Endometrium (tissue), 2 donors: ENCODE measurements at regions not wholly inside any gene's neighbourhood (a gene's known extent, or its start where the extent isn't known, plus 50 kb on each side); places are given as distances from the start of the nearest gene placed in this dataset.
"Not testable (repeated sequence)": the region's sequence is repeated elsewhere in the genome, so short reads cannot be mapped to it uniquely, and the experiment has no call there.

Experiments
- FAIRE-seq: peaks from 2 replicates; lab custom pipeline; 2012; peaks lifted over from hg19 to GRCh38; lab: Jason Lieb, UNC
- donor health status: control.
- donor health status: control.

DNA sequence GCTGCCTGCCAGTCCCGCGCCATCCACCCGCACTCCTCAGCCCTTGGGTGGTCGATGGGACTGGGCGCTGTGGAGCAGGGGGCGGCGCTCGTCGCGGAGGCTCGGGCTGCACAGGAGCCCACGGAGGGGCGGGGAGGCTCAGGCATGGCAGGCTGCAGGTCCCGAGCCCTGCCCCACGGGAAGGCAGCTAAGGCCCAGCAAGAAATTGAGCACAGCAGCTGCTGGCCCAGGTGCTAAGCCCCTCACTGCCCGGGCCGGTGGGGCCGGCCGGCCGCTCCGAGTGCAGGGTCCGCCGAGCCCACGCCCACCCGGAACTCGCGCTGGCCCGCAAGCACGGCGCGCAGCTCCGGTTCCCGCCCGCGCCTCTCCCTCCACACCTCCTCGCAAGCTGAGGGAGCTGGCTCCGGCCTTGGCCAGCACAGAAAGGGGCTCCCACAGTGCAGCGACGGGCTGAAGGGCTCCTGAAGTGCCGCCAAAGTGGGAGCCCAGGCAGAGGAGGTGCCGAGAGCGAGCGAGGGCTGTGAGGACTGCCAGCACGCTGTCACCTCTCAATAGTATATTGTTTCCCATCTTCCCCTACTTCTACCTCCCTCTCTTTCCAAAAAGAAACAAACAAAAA, 219.6 kb downstream of the BAMBI start:
- FAIRE-seq: not testable (repeated sequence)

DNA sequence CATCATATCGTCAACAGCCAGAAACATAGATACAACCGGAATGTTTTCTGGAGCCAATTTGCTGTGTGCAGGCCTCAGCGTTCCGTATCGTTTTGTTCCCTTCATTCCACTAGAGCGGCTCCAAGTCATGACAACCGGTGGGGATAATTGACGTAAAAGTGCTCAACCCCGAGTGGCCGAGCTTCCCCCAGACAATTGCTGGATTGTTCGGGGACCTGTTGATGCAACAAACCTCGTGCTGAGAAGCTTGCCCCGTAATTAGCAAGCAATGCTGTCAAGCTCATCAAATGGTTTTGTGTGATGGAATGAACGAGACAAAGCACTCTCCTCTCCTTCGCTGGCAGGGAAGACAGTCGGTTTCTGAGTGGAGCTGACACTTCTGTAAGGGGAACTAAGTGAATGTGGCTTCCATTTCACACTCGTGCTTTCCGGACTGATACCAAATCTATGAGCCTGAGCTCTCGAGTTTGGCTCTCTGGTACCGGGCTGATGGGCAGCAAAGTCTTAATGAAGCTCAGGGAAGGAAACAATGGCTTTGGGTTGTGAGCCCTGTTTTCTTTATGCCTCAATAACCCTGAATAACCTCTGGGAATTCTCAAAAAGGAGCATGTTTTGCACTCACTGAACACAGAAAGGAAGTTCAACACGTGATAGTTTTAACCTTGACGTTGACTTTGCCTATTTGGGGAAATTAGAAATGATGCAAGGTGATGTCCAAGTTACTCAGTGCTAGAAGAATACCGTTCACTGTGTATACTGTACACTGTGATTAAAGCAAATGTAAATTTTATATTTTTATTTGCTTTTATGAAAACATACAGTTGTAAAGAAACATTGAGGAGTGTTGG, 220.5 kb downstream of the BAMBI start:
- FAIRE-seq: no peak

- no peak for FAIRE-seq
Observed at GRCh38 chr10:28902215-28902614, 224.9 kb downstream of the BAMBI start.

- FAIRE-seq: no peak
Observed at GRCh38 chr10:28903063-28903462, 225.7 kb downstream of the BAMBI start.

DNA sequence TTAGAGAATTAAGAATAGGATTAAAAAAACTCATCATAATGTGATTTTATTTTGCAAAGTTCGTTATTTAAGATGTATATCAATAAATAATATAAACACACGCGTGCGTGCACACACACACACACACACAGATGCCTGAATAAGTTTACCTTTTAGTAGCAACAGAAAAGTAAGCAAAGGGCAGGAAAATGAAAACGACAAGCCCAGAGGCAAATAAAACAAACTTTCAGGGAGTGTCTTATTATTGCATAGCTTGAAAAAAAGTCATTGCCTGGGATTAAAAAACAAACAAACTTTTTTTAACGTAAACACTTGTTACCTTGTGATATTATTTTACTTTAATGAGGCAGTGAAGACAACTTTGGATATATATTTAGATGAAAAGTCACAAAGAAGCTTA, 226.4 kb downstream of the BAMBI start:
- FAIRE-seq: no peak

DNA sequence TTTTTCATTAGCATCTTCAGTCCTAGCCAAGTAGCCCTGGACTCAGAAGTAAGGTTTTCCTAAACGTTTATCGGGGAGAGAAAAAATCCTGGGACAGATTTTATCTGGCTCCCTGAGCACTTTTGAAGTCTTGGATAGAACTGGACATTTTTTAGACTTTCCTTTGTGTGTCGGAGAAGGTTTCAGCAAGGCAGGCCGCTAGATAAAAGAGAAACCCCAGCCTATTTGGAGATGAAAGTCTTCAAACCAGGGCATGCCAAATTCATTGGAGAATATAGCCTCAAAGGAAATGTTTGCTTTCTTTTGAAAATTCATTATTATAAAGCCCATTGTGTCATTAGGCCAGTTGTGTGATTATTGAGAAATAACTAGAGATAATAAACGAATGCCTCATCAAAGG, 228.1 kb downstream of the BAMBI start:
- no peak for FAIRE-seq

GRCh38 chr10:28906011-28906411, 228.7 kb downstream of the BAMBI start:
- FAIRE-seq: no peak

DNA sequence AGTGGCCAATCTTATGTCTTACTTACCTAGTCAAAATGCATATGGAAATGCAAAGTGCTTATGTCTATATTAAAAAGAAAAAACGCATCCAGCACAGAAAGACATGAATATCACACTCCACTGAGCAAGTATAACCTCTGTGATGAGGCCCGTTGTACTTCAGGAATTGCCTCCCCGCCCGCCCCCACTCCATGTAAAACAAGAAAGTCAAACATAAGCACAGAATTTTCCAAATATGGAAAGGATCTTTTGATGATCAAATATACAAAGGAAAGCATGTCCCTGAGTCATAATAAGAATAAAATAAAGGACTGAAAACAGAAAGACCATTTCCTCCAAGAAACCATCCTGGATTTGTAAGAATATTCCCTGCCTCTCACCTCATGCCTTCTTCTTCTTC, 229.1 kb downstream of the BAMBI start:
- no peak for FAIRE-seq

DNA sequence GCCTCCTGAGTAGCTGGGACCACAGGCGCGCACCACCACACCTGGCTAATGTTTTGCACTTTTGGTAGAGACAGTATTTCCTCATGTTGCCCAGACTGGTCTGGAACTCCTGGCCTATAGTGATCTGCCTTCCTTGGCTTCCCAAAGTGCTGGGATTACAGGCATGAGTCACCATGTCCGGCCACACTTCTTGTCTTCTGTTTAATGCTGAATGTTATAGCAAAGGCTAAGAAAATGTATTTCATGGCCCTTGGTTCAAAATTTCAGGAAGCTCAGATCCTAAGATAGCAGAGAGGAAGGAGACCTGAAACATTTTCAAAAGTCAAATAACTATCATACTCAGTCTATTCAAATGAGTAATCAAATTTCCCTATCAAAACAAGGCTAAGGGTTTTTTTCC, 229.6 kb downstream of the BAMBI start:
- FAIRE-seq: no peak

DNA sequence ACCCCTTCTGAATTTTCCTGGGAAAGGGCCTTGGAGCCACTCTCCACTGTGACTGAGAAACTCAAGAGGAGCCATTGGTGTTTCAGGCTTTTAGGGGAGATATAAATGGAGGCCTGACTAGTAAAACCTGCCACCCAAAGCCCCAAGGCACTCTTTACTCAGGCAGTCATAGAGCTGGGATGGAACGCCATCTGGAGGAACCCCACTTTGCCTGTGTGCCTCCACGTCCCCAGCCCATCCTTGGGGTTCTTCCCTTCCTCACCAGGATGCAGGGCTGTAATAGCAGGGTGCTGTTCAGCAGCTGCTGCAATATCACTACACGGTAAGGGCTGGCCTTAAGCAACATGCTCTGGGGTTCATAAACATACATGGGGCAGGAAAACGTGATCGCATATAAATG, 232.6 kb downstream of the BAMBI start:
- no peak for FAIRE-seq

- no peak for FAIRE-seq
Observed at GRCh38 chr10:28910956-28911355, 233.6 kb downstream of the BAMBI start.

DNA sequence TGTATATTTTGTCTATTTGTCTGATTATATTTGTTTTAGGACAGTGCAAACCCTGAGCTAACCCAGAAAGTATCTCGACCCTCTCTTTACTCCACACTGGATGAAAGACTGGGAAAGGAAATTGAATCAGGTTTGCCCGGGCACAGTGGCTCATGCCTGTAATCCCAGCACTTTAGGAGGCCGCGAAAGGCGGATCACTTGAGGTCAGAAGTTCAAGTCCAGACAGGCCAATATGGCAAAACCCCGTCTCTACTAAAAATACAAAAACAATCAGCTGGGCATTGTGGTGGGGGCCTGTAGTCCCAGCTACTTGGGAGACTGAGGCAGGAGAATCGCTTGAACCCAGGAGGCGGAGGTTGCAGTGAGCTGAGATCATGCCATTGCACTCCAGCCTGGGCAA, 234.2 kb downstream of the BAMBI start:
- not testable (repeated sequence) for FAIRE-seq

GRCh38 chr10:28912017-28912783, 234.9 kb downstream of the BAMBI start:
- no peak for FAIRE-seq

DNA sequence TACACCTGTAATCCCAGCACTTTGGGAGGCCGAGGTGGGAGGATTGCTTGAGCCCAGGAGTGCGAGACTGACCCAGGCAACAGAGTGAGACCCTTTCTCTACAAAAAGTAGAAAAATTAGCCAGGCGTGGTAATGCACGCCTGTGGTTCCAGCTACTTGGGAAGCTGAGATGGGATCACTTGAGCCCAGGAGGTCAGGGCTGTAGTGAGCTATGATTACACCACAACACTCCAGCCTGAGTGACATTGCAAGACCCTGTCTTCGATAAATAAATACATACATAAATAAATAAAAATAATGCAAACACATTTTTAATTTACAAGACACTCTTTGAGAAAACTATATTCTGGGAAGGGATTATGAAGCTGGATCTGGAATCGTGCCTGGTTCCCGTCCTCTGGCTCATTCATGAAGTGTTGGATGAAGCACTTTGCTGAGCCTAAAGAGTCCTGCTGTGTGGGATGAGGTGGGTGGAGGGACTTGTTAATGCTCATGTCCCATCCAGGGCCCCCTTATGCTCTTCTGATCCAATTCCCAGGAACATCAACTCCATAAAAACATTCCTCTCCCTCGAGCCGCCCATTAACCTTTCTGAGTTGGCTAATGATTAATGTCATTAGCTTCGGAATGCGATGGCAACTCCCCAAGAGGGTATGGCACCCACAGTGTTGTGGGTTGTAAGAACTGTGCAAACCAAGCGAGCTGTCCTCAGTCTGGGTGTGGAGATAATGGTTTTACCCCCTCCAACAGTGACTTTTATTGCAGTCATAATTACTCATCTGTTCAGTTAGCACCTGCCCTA, 236.3 kb downstream of the BAMBI start:
- FAIRE-seq: no peak

DNA sequence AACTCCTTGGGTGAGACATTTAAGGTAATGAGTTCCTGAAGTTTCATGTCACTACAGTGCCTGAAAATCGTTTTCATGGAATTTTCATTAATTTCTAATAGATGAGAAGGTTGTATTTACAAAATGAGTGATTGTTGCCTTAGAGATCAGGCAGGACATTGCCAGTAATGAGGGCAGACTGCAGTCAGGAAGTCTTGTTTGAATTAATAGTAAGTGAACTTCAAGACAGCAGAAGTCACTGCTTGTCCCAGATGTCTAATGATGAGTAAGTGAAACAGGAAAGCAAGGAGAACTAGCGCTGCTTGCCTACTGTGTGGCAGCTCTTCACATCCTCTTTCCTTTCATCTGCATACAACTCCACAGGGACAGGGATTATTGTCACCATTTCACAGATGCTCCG, 237.4 kb downstream of the BAMBI start:
- FAIRE-seq: no peak

- no peak for FAIRE-seq
Observed at GRCh38 chr10:28915989-28916588, 238.8 kb downstream of the BAMBI start.

DNA sequence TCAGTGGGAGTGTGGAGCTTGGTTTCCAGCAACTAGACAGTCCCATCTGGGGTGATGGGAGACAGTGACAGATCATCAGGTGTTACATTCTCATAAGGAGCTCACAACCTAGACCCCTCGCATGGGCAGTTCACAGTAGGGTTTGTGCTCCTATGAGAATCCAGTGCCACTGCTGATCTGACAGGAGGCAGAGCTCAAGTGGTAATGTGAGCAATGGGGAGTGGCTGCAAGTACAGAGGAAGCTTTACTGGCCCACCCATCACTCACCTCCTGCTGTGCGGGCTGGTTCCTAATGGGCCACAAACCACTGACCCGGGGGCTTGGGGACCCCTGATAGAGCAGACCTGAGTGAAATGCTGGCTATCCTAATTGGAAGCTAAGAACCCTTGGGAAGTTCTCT, 242.8 kb downstream of the BAMBI start:
- no peak for FAIRE-seq

DNA sequence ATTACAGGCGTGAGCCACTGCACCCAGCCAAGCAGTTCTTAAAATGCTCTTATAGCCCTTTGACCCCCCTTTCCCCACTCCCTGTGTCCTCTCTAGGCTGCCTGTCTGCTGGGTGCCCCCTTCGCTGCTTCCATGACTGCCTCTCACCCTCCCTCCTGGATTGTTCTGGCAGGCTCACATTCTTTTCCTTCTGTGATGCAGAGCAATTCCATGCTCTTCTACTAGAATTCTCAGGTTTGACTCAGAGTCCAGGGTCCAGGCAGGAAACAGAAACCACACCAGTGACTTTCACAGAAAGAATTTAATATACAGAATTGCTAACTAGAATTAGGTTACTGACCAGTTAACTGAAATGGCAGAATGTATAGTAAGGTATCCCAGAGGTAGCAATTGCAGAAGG, 244.8 kb downstream of the BAMBI start:
- FAIRE-seq: no peak

GRCh38 chr10:28922861-28923260, 245.5 kb downstream of the BAMBI start:
- no peak for FAIRE-seq

DNA sequence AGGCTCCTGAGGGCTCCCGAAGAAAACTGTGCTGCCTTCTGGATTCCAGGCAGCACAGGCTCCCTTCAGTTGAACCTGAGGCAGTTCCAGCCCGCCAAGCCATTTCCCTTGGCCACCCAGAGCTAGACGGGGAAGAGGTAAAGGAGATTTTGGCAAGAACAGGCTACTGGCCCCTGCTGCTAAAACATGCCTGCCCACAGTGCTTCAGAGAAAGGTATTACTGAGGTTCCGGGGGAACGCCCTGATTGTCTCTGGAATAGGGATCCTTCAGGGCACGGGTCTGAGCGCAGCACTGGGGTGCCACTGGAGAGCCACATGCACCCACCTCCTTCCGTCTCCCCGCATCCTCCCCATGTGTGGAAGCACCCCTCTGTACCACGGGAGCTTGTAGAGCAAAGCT, 247.4 kb downstream of the BAMBI start:
- FAIRE-seq: no peak

DNA sequence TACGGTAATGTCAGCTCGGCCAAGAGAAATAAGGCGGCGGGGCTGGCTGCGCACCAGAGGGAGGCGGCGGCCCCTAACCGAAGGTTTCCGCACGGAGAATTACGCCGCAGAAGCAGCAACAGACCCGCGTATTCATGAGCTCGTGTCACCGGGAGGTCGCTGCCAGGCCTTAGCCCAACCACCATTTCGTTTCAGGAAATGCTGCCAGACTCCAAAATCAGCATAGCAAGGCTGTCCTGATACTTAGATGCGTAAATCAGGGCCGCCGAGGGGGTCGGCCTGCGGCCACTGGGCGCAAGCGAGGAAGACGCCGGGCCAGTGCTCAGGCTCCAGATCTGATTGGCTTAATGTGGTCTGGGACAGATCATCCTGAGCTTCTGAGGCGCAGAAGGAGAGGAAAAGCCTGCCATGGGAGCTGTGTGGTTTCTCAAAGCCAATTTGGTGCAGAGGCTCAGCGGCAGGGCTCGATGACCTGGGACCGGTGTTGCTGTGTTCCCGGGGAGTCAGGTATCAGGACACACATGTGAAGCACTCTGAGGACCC, 247.9 kb downstream of the BAMBI start:
- FAIRE-seq: no peak

DNA sequence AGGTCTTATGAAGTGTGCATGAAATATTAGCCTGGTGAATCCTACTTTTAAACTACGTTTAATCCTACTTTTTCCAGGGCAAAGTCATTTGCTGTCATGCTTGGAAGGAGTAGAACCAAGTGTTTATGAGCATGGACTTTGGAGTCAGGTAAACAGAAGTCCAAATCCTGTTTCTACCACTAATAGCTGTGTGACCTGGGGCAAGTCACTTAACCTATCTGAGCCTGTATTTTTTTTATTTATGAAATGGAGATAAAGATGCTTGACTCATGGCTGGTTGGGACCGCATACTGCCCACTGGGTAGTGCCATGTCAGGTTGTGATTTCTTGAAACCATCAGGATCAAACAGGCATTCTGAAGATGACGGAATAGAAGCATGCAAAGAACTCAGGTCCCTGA, 249.6 kb downstream of the BAMBI start:
- no peak for FAIRE-seq
